H1 (cell line): ENCODE measurements at regions not wholly inside any gene's neighbourhood (a gene's known extent, or its start where the extent isn't known, plus 50 kb on each side); places are given as distances from the start of the nearest gene placed in this dataset.

Source experiments
- CTCF ChIA-PET: fragments of 300-600 bp; sonication (Branson Sonifier 250); formaldehyde crosslinking; loops from one replicate; lab custom pipeline; 2021; ENCODE audit not compliant: partially characterized antibody; lab: Charles Lee
- POLR2A ChIA-PET: fragments of 300-600 bp; sonication (Branson Sonifier 250); formaldehyde crosslinking; loops from one replicate; lab custom pipeline; 2021; ENCODE audit warnings: inconsistent platforms; ENCODE audit not compliant: partially characterized antibody; lab: Charles Lee
- DNase-seq, 2 experiments: peaks; one replicate each; pipeline versions ENCODE4 v3.0.0 to v3.0.0-alpha.2; 2010 to 2022; ENCODE audit warnings: low spot score in 2 of 2, low read depth in 1 of 2, mixed read lengths in 1 of 2
- FAIRE-seq: peaks from 2 replicates; lab custom pipeline; 2011; peaks lifted over from hg19 to GRCh38; lab: Jason Lieb, UNC
- H2AFZ ChIP-seq: 2 replicates; pipeline ENCODE4 v1.8.1; 2012; ENCODE audit warnings: low read length, inconsistent platforms
- H2AK5ac ChIP-seq: 2 replicates; pipeline ENCODE4 v1.6.1; 2013; ENCODE audit warnings: low read depth, low read length
- H2BK120ac ChIP-seq: replicated peaks from 2 replicates; pipeline ENCODE3; 2013; ENCODE audit warnings: low read depth, low read length, inconsistent platforms
- H2BK12ac ChIP-seq: 2 replicates; pipeline ENCODE4 v1.6.1; 2013; ENCODE audit warnings: low read depth, low read length
- H2BK15ac ChIP-seq: 2 replicates; pipeline ENCODE4 v1.6.1; 2013; ENCODE audit warnings: low read length
- H2BK20ac ChIP-seq: 2 replicates; pipeline ENCODE4 v1.6.1; 2013; ENCODE audit warnings: low read length
- H2BK5ac ChIP-seq: 2 replicates; pipeline ENCODE4 v1.6.1; 2013; ENCODE audit warnings: low read depth, low read length
- H3K14ac ChIP-seq: 2 replicates; pipeline ENCODE4 v1.6.1; 2013; ENCODE audit warnings: inconsistent platforms; ENCODE audit not compliant: insufficient read length
- H3K18ac ChIP-seq: 2 replicates; pipeline ENCODE4 v1.6.1; 2013; ENCODE audit warnings: low read length; ENCODE audit errors: extremely low read depth
- H3K23ac ChIP-seq: 2 replicates; pipeline ENCODE4 v1.6.1; 2013; ENCODE audit warnings: inconsistent platforms; ENCODE audit not compliant: insufficient read length
- H3K23me2 ChIP-seq: 2 replicates; pipeline ENCODE4 v1.6.1; 2013; ENCODE audit warnings: low read depth, low read length
- H3K27ac ChIP-seq: 2 replicates; pipeline ENCODE4 v1.6.1; 2011; ENCODE audit warnings: low read depth, low read length, inconsistent platforms
- H3K27me3 ChIP-seq, 4 experiments: replicated peaks in 1 of 4; 1 replicate in 1 of 4; 2 replicates in 3 of 4; pipeline versions ENCODE4 v1.6.1 to v1.8.1; 2011 to 2013; ENCODE audit warnings: low read length in 3 of 4, mild to moderate bottlenecking in 3 of 4, inconsistent platforms in 2 of 4, mixed read lengths in 2 of 4, moderate library complexity in 1 of 4; ENCODE audit not compliant: control insufficient read depth in 3 of 4, insufficient read depth in 3 of 4; ENCODE audit errors: extremely low read depth in 1 of 4
- H3K36me3 ChIP-seq, 4 experiments: 2 replicates each; pipeline versions ENCODE4 v1.6.1 to v1.8.1; 2011 to 2013; ENCODE audit warnings: mild to moderate bottlenecking in 4 of 4, low read length in 3 of 4, moderate library complexity in 2 of 4, control low read depth in 1 of 4, inconsistent platforms in 1 of 4; ENCODE audit not compliant: insufficient read depth in 4 of 4, control insufficient read depth in 2 of 4
- H3K4ac ChIP-seq: replicated peaks from 2 replicates; pipeline ENCODE3; 2013; ENCODE audit warnings: low read length, low read depth, mixed read lengths, inconsistent platforms; ENCODE audit not compliant: insufficient read length
- H3K4me1 ChIP-seq, 4 experiments: replicated peaks in 1 of 4; 1 replicate in 1 of 4; 2 replicates in 3 of 4; pipeline versions ENCODE4 v1.6.1 to v1.8.1; 2011 to 2013; ENCODE audit warnings: low read length in 3 of 4, inconsistent platforms in 2 of 4, mixed read lengths in 1 of 4; ENCODE audit not compliant: insufficient read depth in 4 of 4, control insufficient read depth in 3 of 4
- H3K4me2 ChIP-seq, 2 experiments: 2 replicates each; pipeline versions ENCODE4 v1.6.1 to v1.8.1; 2011 to 2013; ENCODE audit warnings: low read depth in 2 of 2, low read length in 2 of 2, control low read depth in 1 of 2, inconsistent platforms in 1 of 2, mild to moderate bottlenecking in 1 of 2; ENCODE audit not compliant: insufficient read depth in 1 of 2
- H3K4me3 ChIP-seq, 4 experiments: fragments of 200-600, 300-600 bp in 1 of 4; sonication (generic), shearing (Covaris generic), sonication (Bioruptor Twin) in 1 of 4; 2 replicates each; pipeline versions ENCODE4 v1.5.1 to v1.8.1; 2011 to 2016; ENCODE audit warnings: low read length in 4 of 4, low read depth in 3 of 4, control low read depth in 2 of 4, inconsistent platforms in 2 of 4, mild to moderate bottlenecking in 2 of 4, mixed read lengths in 1 of 4, moderate library complexity in 1 of 4; ENCODE audit not compliant: insufficient read depth in 2 of 4; ENCODE audit errors: extremely low read depth in 1 of 4
- H3K56ac ChIP-seq: replicated peaks from 2 replicates; pipeline ENCODE3; 2013; ENCODE audit warnings: low read depth, mild to moderate bottlenecking, mixed read lengths, low read length, inconsistent platforms; ENCODE audit not compliant: insufficient read length
- H3K79me1 ChIP-seq: 2 replicates; pipeline ENCODE4 v1.6.1; 2013; ENCODE audit warnings: low read depth, low read length, control low read depth
- H3K79me2 ChIP-seq, 2 experiments: 2 replicates each; pipeline versions ENCODE4 v1.6.1 to v1.8.1; 2012 to 2013; ENCODE audit warnings: low read length in 2 of 2, mild to moderate bottlenecking in 2 of 2, inconsistent platforms in 1 of 2; ENCODE audit not compliant: insufficient read depth in 2 of 2, control insufficient read depth in 1 of 2
- H3K9ac ChIP-seq, 4 experiments: replicated peaks in 1 of 4; 1 replicate in 1 of 4; 2 replicates in 3 of 4; pipeline versions ENCODE4 v1.6.1 to v1.8.1; 2011 to 2013; ENCODE audit warnings: low read depth in 3 of 4, low read length in 3 of 4, control low read depth in 2 of 4, mild to moderate bottlenecking in 2 of 4, moderate library complexity in 2 of 4, inconsistent platforms in 1 of 4; ENCODE audit errors: extremely low read depth in 1 of 4
- H3K9me3 ChIP-seq, 2 experiments: 2 replicates each; pipeline versions ENCODE4 v1.6.1 to v1.8.1; 2012 to 2013; ENCODE audit warnings: mild to moderate bottlenecking in 2 of 2, moderate library complexity in 2 of 2, control low read depth in 1 of 2, inconsistent platforms in 1 of 2, low read depth in 1 of 2, low read length in 1 of 2, mixed read lengths in 1 of 2; ENCODE audit not compliant: insufficient read depth in 2 of 2
- H4K20me1 ChIP-seq, 2 experiments: replicated peaks in 1 of 2; 2 replicates each; pipeline versions ENCODE3 to v1.8.1; 2011 to 2013; ENCODE audit warnings: inconsistent platforms in 2 of 2, low read length in 2 of 2, mild to moderate bottlenecking in 1 of 2; ENCODE audit not compliant: insufficient read depth in 2 of 2, control insufficient read depth in 1 of 2
- H4K5ac ChIP-seq: 2 replicates; pipeline ENCODE4 v1.6.1; 2013; ENCODE audit warnings: low read length, low read depth, mixed read lengths, inconsistent platforms; ENCODE audit not compliant: insufficient read length
- H4K8ac ChIP-seq: 2 replicates; pipeline ENCODE4 v1.8.0; 2013; ENCODE audit warnings: mild to moderate bottlenecking, moderate library complexity, low read length, inconsistent platforms; ENCODE audit not compliant: insufficient read depth; ENCODE audit errors: extremely low read depth
- H4K91ac ChIP-seq: replicated peaks from 2 replicates; pipeline ENCODE3; 2013; ENCODE audit warnings: low read length, mixed read lengths, inconsistent platforms; ENCODE audit not compliant: insufficient read length
- CBX5 ChIP-seq: fragments of 300-800, 300-1000 bp; sonication (generic); IDR thresholded peaks from 2 replicates; pipeline ENCODE4 v1.7.1; 2016; ENCODE audit warnings: antibody characterized with exemption, low read length, low read depth
- JUND ChIP-seq: IDR thresholded peaks from 2 replicates; pipeline ENCODE4 v1.6.1; 2011; ENCODE audit warnings: mild to moderate bottlenecking, improper control_type of control experiment, low read length
- SP4 ChIP-seq: IDR thresholded peaks from 2 replicates; pipeline ENCODE4 v1.6.1; 2012; ENCODE audit warnings: low read length, inconsistent platforms
- WGBS, 2 experiments: shearing (Covaris generic) in 1 of 2; methylation state at CpG; one replicate each; pipeline versions ENCODE4 v1.1.6 to v1.1.7; 2013 to 2015; ENCODE audit warnings: low lambda C conversion rate in 2 of 2, mixed read lengths in 2 of 2, inconsistent platforms in 1 of 2, low coverage in 1 of 2, missing lambda C conversion rate in 1 of 2; ENCODE audit not compliant: insufficient replicate concordance in 2 of 2, insufficient coverage in 1 of 2, insufficient read length in 1 of 2; ENCODE audit errors: extremely low coverage in 1 of 2, missing lambda C conversion rate in 1 of 2; 5-methylcytosine and 5-hydroxymethylcytosine counted together

DNA sequence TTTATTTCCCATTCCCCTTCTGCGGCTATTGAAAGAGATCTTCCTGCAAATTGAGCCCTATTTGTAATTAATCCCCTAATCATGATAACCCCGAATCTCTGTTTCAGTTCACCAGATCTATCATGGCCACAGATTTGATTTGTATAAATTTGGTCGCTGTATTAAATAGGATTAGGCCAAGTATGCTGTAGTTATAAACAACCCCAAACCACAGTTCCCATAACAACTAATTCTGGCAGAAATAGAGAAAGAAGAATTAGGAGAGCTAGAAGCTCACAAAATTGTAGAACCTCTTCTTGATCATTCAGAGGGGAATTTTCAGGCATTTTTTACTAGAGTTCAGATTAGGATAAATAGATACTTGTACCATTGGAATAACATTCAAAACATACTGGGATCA is 433.7 kb upstream of the TNP1 start:
- no peak overlapping the region for H4K5ac ChIP-seq
- no peak for DNase-seq
- no peak overlapping the region for H2BK5ac ChIP-seq
- H3K18ac ChIP-seq, result no peak overlapping the region
- peaks cover 1 to 6% of the 10 kb centered on the region in 2 experiments for H3K9me3 ChIP-seq
- H2AFZ ChIP-seq, result no peak overlapping the region
- H3K23me2 ChIP-seq, result no peaks in the 10 kb centered on the region
- no peaks in the 10 kb centered on the region for H3K79me2 ChIP-seq
- H3K9ac ChIP-seq, result no peak overlapping the region
- no peak overlapping the region for H2BK120ac ChIP-seq
- no peak overlapping the region for H2AK5ac ChIP-seq
- H3K56ac ChIP-seq, result no peak overlapping the region
- CTCF ChIA-PET, result interaction anchor here (0.9 kb wide), 1 partner anchor 127 kb away, joined by 3 read pairs; no protein-coding TSS in a partner anchor
- H3K79me1 ChIP-seq, result no peaks in the 10 kb centered on the region
- POLR2A ChIA-PET, result no interaction called here
- no peaks in the 10 kb centered on the region for H3K36me3 ChIP-seq
- no peak overlapping the region for H4K8ac ChIP-seq
- H3K4me2 ChIP-seq, result no peak overlapping the region
- no peak overlapping the region for H3K27ac ChIP-seq
- TF ChIP-seq CBX5, result no peak
- TF ChIP-seq JUND, result no peak
- TF ChIP-seq SP4, result no peak
- H4K91ac ChIP-seq, result no peak overlapping the region
- no peak for FAIRE-seq
- no peak overlapping the region for H3K14ac ChIP-seq
- H3K4me3 ChIP-seq, result no peak overlapping the region
- H2BK20ac ChIP-seq, result no peak overlapping the region
- peaks cover 3 to 10% (median 5%) of the 10 kb centered on the region in 4 experiments; a peak in 4 of 7 replicates for H3K4me1 ChIP-seq
- peaks cover 0 to 2% of the 10 kb centered on the region in 2 experiments for H4K20me1 ChIP-seq
- no peak overlapping the region for H2BK15ac ChIP-seq
- WGBS, 2 experiments, result 89% methylated on average over 3 of the region's 3 CpGs; no CpG with 5 or more reads in 1 of the 2 experiments
- H3K4ac ChIP-seq, result no peak overlapping the region
- H3K23ac ChIP-seq, result no peak overlapping the region
- no peaks in the 10 kb centered on the region for H3K27me3 ChIP-seq
- no peak overlapping the region for H2BK12ac ChIP-seq
